H7 (cell line): ENCODE measurements at regions not wholly inside any gene's neighbourhood (a gene's known extent, or its start where the extent isn't known, plus 50 kb on each side); places are given as distances from the start of the nearest gene placed in this dataset.

Experiments
- DNase-seq: peaks from one replicate; pipeline ENCODE4 v3.0.0; 2012
- H3K27me3 ChIP-seq: 2 replicates; pipeline ENCODE4 v1.6.0; 2011; ENCODE audit warnings: mild to moderate bottlenecking, low read length; ENCODE audit not compliant: control insufficient read depth, insufficient read depth
- H3K36me3 ChIP-seq: replicated peaks from 2 replicates; pipeline ENCODE4 v1.5.1; 2011; ENCODE audit warnings: low read length; ENCODE audit not compliant: control insufficient read depth, insufficient read depth
- H3K4me3 ChIP-seq: 2 replicates; pipeline ENCODE4 v1.5.1; 2011; ENCODE audit warnings: low read depth, mild to moderate bottlenecking, control low read depth, low read length, moderate library complexity; ENCODE audit not compliant: insufficient read depth

DNA sequence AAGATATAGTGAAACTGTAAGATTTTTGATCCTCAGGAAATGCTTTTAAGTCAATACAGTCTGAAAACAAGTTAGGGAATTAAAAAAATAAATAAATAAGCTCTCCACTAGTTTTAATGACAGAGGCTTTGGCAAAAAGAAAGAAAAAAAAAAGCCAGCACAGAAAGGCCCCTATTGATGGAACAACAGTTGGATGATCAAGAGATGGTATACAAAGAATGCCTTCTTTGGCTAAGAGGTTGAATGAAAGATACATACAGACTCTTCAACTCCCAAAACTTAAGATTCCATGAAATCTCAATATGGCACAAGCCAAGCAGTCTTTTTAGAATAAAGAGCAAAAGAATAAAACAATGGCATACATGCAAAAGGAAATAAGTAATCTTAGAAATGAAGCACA is 64.0 kb upstream of the GALNT5 start:
- Histone ChIP-seq H3K36me3 (no peaks in the 10 kb centered on the region), H3K27me3 (no peaks in the 10 kb centered on the region), H3K4me3 (no peak overlapping the region)
- no peak for DNase-seq

DNA sequence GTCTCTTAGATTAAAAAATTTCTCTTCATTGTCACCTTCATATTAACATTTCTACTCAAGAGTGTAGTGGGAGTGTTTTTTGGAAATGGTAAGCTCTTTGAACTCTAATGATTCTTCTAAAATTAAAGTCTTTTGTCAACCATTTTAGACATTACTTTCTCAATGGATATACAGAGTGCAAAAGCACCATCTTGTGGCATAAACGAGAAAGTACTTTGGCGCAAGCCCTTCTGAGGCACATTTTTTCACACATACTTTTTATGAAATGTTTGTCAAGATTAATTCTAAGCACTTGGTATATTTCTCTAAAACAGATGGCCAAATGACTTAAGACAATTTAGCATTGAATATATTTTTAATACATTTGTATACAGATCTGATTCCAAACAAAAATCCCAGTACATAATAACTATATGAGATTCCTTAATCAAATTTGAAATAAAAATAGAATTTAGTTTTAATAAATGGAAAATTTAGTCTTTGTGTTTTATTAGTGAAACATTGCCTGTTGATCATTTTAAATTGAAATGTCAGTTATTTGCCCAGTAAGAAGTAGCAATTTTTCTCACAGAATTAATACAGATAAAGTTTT is 63.3 kb upstream of the GALNT5 start:
- Histone ChIP-seq H3K4me3 (no peak overlapping the region), H3K27me3 (no peaks in the 10 kb centered on the region), H3K36me3 (no peaks in the 10 kb centered on the region)
- DNase-seq, result peak; percentile 25

DNA sequence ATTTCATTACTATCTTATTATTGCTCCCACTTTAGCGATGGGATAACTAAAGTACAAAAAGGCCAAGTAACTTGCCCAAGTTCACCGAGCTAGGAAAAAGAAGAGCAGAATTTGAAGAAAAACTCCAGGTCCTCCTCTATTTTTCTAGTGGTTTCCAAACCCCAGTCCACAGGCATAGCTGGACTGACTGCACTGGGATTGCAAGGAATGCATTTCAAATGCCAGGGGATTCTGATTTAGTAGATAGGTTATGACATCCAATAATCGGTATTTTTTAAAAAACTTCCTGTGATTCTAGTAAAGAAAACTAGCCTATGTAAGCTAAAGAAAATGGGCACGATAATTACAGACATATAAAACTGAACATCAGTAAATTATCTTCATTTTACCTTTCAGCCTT is 62.7 kb upstream of the GALNT5 start:
- Histone ChIP-seq H3K4me3 (no peak overlapping the region), H3K27me3 (no peaks in the 10 kb centered on the region)

DNA sequence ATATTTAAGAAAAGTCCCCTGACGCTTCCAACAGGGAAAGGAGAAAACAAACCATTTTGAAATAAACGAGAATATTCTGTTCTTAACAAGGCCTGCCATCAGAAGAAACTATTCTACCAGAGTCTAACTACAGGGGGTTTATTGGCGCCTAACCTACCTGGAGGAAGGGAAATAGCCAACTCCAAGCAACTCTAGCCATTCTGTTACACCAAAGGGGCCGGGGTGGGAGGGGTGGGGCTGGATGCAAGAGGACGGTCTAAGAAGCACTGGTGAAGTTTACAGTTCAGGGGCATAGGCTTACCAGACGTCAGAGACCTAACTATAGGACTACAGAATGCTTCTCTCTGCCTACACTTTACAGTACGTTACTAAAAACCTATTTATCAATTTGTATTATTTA is 60.5 kb upstream of the GALNT5 start:
- DNase-seq, result peak; percentile 57
- Histone ChIP-seq H3K36me3 (no peaks in the 10 kb centered on the region), H3K4me3 (no peak overlapping the region), H3K27me3 (no peaks in the 10 kb centered on the region)

More for the DNA sequence above, 62.7 kb upstream of the GALNT5 start:
- DNase-seq, result no peak
- H3K36me3 ChIP-seq, result no peaks in the 10 kb centered on the region

DNA sequence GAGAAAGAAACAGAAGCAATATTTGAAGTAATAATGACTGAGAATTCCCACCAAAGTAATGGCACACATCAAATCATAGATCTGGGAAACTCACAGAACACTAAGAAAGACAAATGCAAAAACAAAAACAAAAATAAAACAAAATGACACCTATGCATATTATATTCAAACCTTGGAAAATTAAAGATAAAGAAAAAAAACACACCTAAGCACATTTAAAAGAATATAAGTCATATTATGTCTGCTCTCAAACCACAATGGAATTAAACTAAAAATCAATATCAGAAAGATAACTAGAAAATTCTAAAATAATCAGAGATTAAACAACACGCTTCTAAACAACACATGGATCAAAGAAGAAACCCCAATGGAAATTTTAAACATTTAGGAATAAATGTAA is 59.7 kb upstream of the GALNT5 start:
- Histone ChIP-seq H3K36me3 (no peaks in the 10 kb centered on the region), H3K27me3 (no peaks in the 10 kb centered on the region), H3K4me3 (no peak overlapping the region)
- no peak for DNase-seq

DNA sequence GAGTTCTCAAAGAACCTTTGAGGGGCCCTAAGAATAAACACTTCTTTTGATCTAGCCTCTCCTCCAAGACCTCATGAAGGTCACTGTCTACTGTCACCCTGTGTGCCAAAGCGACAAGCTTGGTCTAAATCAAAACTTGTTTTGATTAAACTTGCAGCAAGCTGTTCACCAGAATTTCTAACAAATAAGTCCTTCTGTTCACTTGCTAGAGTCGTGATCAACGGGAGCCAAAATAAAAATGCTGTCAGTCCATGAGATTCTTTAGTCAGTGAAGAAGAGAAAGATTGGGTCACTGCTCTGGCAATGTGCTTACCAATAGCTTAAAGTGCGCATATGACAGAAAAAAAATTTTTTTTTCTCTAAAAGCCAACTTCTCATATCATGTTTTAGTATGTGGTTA is 53.9 kb upstream of the GALNT5 start:
- no peak for DNase-seq
- H3K4me3 ChIP-seq, result no peak overlapping the region
- no peaks in the 10 kb centered on the region for H3K36me3 ChIP-seq
- H3K27me3 ChIP-seq, result no peaks in the 10 kb centered on the region

DNA sequence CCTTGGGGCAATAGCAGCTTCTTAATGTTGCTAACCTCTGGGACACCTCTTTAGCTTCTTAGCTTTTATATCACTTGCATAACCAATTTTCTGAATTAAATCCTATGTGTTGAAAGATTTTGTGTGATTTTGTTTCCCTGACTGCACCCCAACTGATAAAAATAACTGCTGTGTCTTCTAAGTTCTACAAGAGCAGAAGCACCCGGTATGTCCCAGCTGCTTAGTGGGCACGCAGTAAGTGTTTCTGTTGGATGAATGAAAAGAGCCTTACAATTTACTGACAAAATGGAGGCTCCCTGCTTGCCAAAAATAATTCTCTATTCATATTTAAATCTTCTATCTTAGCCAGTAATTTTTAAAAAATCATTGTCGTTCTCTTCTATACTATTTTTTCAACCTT is 53.1 kb upstream of the GALNT5 start:
- no peak for DNase-seq
- H3K4me3 ChIP-seq, result no peak overlapping the region

DNA sequence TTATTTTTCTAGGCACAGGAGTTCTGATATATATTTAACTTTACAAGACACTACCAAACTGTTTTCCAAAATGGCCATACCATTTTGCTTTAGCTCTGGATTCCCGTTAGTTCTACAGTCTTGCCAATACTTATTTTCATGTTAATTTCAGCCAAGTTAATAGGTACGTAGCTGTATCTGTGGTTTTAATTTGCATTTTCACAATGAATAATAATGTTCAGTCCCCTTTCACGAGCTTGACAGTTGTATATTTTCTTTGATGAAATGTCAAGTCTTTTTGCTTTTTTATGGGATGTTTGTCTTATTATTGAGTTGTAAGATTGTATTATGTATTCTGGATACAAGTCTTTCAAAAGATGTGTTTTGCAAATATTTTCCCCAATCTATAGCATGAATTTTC is 50.6 kb upstream of the GALNT5 start:
- DNase-seq, result no peak
- no peaks in the 10 kb centered on the region for H3K27me3 ChIP-seq
- H3K4me3 ChIP-seq, result no peak overlapping the region
- no peaks in the 10 kb centered on the region for H3K36me3 ChIP-seq

More for the DNA sequence above, 53.1 kb upstream of the GALNT5 start:
- Histone ChIP-seq H3K27me3 (no peaks in the 10 kb centered on the region), H3K36me3 (no peaks in the 10 kb centered on the region)
